Spleen (tissue), 7 donors: ENCODE measurements at regions not wholly inside any gene's neighbourhood (a gene's known extent, or its start where the extent isn't known, plus 50 kb on each side); places are given as distances from the start of the nearest gene placed in this dataset.

Source experiments
- CTCF ChIP-seq, 11 experiments: fragments of 200-600 bp in 7 of 11; fragments of 450-650 bp in 4 of 11; sonication (generic) in 4 of 11; IDR thresholded peaks in 8 of 11; conservative IDR thresholded peaks in 3 of 11; 1 replicate in 7 of 11; 2 replicates in 4 of 11; pipeline versions ENCODE4 v1.4.0 to v1.8.0; 2016 to 2021; ENCODE audit warnings: antibody characterized with exemption in 11 of 11, inconsistent platforms in 4 of 11, mild to moderate bottlenecking in 1 of 11
- POLR2A ChIP-seq, 3 donors: fragments of 450-650 bp; IDR thresholded peaks; one replicate each; pipeline ENCODE4 v1.5.1; 2017; ENCODE audit warnings: antibody characterized with exemption in 3 of 3, mild to moderate bottlenecking in 1 of 3
- POLR2AphosphoS5 ChIP-seq, 3 donors: sonication (generic); formaldehyde crosslinking; IDR thresholded peaks; one replicate each; pipeline ENCODE4 v1.5.1; 2017; ENCODE audit warnings: antibody characterized with exemption in 3 of 3
- donor health status: DM: no; HTN: no; CAD: no; lungs with moderate emphysema.
- donor health status: DM: no; HTN: no; CAD: no.
- donor health status: DM: no; HTN: no; CAD: no.

DNA sequence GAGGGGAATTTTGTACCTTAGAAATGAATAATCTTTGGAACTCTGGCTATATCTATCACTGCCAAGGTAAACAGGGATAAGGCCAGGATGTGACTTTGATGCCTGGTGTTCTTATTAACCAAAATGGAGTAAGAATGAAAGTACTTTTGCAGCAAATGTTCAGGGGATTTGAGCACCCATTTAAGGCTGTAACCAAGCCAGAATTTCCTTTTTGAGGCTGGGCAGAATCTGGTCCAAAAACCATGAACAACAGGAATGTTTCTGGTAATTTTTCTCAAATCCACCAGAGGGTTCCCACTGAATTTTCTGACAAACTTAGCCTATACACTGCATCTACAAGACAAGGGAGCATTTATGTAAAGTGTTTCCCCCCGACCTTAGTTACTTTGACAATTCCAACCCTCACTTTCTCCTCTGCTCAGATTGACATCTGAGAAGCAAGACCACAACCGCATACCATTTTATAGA, 120.6 kb downstream of the BAMBI start:
- no peak for TF ChIP-seq POLR2A (IDR thresholded peaks at IDR 0.05)
- TF ChIP-seq CTCF (IDR thresholded peaks at IDR 0.05 in 8 of 11, conservative IDR thresholded peaks at IDR 0.05 in 3 of 11): no peak
- TF ChIP-seq POLR2AphosphoS5 (IDR thresholded peaks at IDR 0.05): no peak
